ENCODE measurements at regions not wholly inside any gene's neighbourhood (a gene's known extent, or its start where the extent isn't known, plus 50 kb on each side); places are given as distances from the start of the nearest gene placed in this dataset.

- H3K36me3 ChIP-seq: no peaks in the 10 kb centered on the region
- no peak overlapping the region for H3K27ac ChIP-seq
- no peak for TF ChIP-seq POLR2A (IDR thresholded peaks at IDR 0.05)
- TF ChIP-seq, protein P1, sequence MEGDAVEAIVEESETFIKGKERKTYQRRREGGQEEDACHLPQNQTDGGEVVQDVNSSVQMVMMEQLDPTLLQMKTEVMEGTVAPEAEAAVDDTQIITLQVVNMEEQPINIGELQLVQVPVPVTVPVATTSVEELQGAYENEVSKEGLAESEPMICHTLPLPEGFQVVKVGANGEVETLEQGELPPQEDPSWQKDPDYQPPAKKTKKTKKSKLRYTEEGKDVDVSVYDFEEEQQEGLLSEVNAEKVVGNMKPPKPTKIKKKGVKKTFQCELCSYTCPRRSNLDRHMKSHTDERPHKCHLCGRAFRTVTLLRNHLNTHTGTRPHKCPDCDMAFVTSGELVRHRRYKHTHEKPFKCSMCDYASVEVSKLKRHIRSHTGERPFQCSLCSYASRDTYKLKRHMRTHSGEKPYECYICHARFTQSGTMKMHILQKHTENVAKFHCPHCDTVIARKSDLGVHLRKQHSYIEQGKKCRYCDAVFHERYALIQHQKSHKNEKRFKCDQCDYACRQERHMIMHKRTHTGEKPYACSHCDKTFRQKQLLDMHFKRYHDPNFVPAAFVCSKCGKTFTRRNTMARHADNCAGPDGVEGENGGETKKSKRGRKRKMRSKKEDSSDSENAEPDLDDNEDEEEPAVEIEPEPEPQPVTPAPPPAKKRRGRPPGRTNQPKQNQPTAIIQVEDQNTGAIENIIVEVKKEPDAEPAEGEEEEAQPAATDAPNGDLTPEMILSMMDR (IDR thresholded peaks at IDR 0.05): no peak
- H3K9me3 ChIP-seq: no peaks in the 10 kb centered on the region
- DNase-seq: peak in 2 of 5 donors; percentile 11 to 49
- H3K27me3 ChIP-seq: no peaks in the 10 kb centered on the region
- no peak for ATAC-seq
- peaks cover 0 to 5% (median 0%) of the 10 kb centered on the region in 12 donors for H3K4me1 ChIP-seq
- intact Hi-C loops (cut with DNase I): no loop called here
- 81 to 100% (median 93%) methylated on average over 2 to 4 of the region's 4 CpGs for WGBS, 4 donors
- H3K4me3 ChIP-seq: no peak overlapping the region
These were observed 109.1 kb downstream of the ELAPOR2 start for GRCh38 chr7:86950360-86950759.

- no peak overlapping the region for H3K27ac ChIP-seq
- peaks cover 0 to under 1% (median 0%) of the 10 kb centered on the region in 9 donors for H3K36me3 ChIP-seq
- no peak for TF ChIP-seq POLR2A (IDR thresholded peaks at IDR 0.05)
- TF ChIP-seq, protein P1 (IDR thresholded peaks at IDR 0.05): no peak
- H3K4me1 ChIP-seq: peaks cover 0 to 5% (median 0%) of the 10 kb centered on the region in 12 donors
- intact Hi-C loops (cut with DNase I): loop anchor here in 1 of 10 donors (10.0 kb wide), 1 partner anchor 105 kb away; the partner anchor contains the start of gene ELAPOR2
- DNase-seq: no peak
- WGBS, 4 donors: 92 to 97% (median 94%) methylated on average over 3 of the region's 3 CpGs
- no peak for ATAC-seq
- H3K4me3 ChIP-seq: no peak overlapping the region
- H3K9me3 ChIP-seq: no peaks in the 10 kb centered on the region
- no peaks in the 10 kb centered on the region for H3K27me3 ChIP-seq
These were observed 109.6 kb downstream of the ELAPOR2 start for GRCh38 chr7:86949779-86950260.

DNA sequence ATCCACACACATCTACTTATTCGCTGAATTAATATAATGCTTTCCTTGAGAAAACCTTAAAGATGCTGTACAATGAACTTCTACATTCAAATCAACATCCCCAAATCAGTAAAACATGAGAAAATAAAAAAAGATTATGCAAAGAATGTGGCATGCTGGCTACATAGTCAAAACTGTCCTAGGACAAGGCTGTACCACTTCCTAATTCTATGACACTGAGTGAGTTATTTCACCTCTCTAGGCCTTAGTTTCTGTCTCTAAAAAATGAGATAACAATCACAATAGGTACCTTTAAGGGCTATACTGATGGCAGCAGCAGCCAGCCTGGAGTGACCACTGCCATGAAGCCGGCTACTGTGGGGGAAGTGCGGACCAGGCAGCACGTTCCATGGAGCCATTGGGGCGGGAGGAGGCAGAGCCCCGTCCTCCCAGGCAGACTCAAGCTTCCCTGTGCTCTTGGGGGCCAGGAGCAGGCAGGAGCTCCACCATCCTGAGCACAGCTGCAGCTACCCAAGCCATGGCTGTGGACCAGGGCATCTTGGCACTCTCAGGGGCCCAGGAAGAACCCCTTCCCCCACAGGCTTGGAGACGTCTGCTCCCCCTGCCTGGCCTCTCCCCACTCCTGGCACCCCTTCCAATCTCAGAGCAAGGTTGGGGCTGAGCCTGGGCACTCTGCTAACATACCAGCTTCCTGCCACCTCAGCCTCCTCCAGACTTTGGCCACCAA lies 110.2 kb downstream of the ELAPOR2 start:
- ATAC-seq: no peak
- no peak overlapping the region for H3K27ac ChIP-seq
- intact Hi-C loops (cut with DNase I): loop anchor here in 1 of 10 donors (10.0 kb wide), 1 partner anchor 106 kb away; the partner anchor contains the start of gene ELAPOR2

GRCh38 chr7:86947929-86948328 lies 111.5 kb downstream of the ELAPOR2 start:
- WGBS, 4 donors: 9 to 34% (median 21%) methylated on average over 1 of the region's 1 CpG
- intact Hi-C loops (cut with DNase I): loop anchor here in 1 of 10 donors (10.0 kb wide), 1 partner anchor 107 kb away; the partner anchor contains the start of gene ELAPOR2
- TF ChIP-seq, protein P1 (IDR thresholded peaks at IDR 0.05): no peak
- no peak for TF ChIP-seq POLR2A (IDR thresholded peaks at IDR 0.05)
- Histone ChIP-seq H3K4me3 (no peak overlapping the region), H3K9me3 (no peaks in the 10 kb centered on the region), H3K4me1 (peaks cover 0 to 5% (median 0%) of the 10 kb centered on the region in 12 donors), H3K36me3 (peaks cover 0 to 7% (median 0%) of the 10 kb centered on the region in 9 donors), H3K27me3 (no peaks in the 10 kb centered on the region), H3K27ac (no peak overlapping the region)
- no peak for DNase-seq
- no peak for ATAC-seq

More for the DNA sequence above, 110.2 kb downstream of the ELAPOR2 start:
- DNase-seq: peak in 1 of 5 donors; percentile 51
- Histone ChIP-seq H3K36me3 (peaks cover 0 to 6% (median 0%) of the 10 kb centered on the region in 9 donors), H3K4me3 (no peak overlapping the region), H3K27me3 (no peaks in the 10 kb centered on the region), H3K9me3 (no peaks in the 10 kb centered on the region), H3K4me1 (peaks cover 0 to 5% (median 0%) of the 10 kb centered on the region in 12 donors)
- no peak for TF ChIP-seq POLR2A (IDR thresholded peaks at IDR 0.05)
- TF ChIP-seq, protein P1 (IDR thresholded peaks at IDR 0.05): no peak
- WGBS, 4 donors: 86 to 95% (median 88%) methylated on average over 6 to 7 of the region's 7 CpGs

Data from heart left ventricle (tissue), 16 donors.